ENCODE measurements at regions not wholly inside any gene's neighbourhood (a gene's known extent, or its start where the extent isn't known, plus 50 kb on each side); places are given as distances from the start of the nearest gene placed in this dataset.

DNA sequence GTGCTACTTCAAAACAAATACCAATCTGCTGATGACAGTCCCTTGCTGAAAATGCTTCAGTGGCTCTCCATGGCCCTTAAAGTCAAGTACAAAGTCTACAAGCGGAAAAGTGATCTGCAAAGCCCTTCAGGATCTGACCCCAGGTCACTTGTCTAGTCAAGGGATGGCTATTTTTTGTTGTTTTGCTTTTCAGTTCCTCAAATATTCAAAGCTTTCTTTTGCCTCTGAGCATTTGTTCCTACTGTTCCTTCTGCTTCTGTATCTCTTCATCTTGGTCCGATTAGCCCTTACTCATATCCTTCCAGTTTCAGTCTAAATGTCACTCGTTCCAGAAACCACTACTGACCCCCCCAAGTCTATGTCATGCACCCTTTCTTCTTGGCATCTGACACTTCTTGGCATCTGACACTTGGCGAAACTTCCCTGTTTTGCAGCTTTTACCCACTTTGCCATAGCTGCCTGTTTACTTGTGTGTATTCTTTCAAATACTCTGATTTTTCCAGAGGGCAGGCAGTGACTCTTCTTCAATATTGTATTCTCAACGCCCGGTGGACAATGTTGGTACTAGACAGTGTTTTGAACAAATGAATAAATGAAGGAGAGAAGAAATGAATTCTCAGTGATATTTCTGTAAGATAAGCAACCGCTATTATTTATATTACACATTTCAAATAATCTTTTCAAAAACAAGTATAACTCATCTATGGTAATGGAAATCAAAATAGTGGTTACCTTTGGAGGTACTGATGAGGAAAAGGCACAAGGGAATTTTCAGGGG is 175.9 kb upstream of the FN1 start:
- TF ChIP-seq, protein P1, sequence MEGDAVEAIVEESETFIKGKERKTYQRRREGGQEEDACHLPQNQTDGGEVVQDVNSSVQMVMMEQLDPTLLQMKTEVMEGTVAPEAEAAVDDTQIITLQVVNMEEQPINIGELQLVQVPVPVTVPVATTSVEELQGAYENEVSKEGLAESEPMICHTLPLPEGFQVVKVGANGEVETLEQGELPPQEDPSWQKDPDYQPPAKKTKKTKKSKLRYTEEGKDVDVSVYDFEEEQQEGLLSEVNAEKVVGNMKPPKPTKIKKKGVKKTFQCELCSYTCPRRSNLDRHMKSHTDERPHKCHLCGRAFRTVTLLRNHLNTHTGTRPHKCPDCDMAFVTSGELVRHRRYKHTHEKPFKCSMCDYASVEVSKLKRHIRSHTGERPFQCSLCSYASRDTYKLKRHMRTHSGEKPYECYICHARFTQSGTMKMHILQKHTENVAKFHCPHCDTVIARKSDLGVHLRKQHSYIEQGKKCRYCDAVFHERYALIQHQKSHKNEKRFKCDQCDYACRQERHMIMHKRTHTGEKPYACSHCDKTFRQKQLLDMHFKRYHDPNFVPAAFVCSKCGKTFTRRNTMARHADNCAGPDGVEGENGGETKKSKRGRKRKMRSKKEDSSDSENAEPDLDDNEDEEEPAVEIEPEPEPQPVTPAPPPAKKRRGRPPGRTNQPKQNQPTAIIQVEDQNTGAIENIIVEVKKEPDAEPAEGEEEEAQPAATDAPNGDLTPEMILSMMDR (IDR thresholded peaks at IDR 0.05; ENCODE audit: insufficient read depth, low read length) = no peak
- TF ChIP-seq GABPA (IDR thresholded peaks at IDR 0.05; ENCODE audit: low read depth) = no peak
- TF ChIP-seq POLR2AphosphoS5 (IDR thresholded peaks at IDR 0.05; ENCODE audit: low read depth) = no peak
- TF ChIP-seq, protein P2, sequence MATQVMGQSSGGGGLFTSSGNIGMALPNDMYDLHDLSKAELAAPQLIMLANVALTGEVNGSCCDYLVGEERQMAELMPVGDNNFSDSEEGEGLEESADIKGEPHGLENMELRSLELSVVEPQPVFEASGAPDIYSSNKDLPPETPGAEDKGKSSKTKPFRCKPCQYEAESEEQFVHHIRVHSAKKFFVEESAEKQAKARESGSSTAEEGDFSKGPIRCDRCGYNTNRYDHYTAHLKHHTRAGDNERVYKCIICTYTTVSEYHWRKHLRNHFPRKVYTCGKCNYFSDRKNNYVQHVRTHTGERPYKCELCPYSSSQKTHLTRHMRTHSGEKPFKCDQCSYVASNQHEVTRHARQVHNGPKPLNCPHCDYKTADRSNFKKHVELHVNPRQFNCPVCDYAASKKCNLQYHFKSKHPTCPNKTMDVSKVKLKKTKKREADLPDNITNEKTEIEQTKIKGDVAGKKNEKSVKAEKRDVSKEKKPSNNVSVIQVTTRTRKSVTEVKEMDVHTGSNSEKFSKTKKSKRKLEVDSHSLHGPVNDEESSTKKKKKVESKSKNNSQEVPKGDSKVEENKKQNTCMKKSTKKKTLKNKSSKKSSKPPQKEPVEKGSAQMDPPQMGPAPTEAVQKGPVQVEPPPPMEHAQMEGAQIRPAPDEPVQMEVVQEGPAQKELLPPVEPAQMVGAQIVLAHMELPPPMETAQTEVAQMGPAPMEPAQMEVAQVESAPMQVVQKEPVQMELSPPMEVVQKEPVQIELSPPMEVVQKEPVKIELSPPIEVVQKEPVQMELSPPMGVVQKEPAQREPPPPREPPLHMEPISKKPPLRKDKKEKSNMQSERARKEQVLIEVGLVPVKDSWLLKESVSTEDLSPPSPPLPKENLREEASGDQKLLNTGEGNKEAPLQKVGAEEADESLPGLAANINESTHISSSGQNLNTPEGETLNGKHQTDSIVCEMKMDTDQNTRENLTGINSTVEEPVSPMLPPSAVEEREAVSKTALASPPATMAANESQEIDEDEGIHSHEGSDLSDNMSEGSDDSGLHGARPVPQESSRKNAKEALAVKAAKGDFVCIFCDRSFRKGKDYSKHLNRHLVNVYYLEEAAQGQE (IDR thresholded peaks at IDR 0.05; ENCODE audit: insufficient replicate concordance, low read depth) = no peak
- no peak for TF ChIP-seq SPI1 (IDR thresholded peaks at IDR 0.05; ENCODE audit: borderline replicate concordance, low read depth)

All from HL-60 (cell line).